ENCODE measurements at regions not wholly inside any gene's neighbourhood (a gene's known extent, or its start where the extent isn't known, plus 50 kb on each side); places are given as distances from the start of the nearest gene placed in this dataset.
A peak's percentile ranks its signal among the peaks of the same experiment; 100 is the strongest.

GRCh38 chr17:70687421-70687820 lies 518.1 kb downstream of the KCNJ2 start:
- intact Hi-C loops (cut with DNase I): no loop called here
- Histone ChIP-seq H3K36me3 (no peaks in the 10 kb centered on the region), H3K9me3 (no peaks in the 10 kb centered on the region), H3K27me3 (replicated peaks; ENCODE audit: insufficient read depth) (no peaks in the 10 kb centered on the region), H3K27ac (no peak overlapping the region), H3K4me3 (no peak overlapping the region), H3K4me1 (replicated peaks) (no peaks in the 10 kb centered on the region)
- no peak for DNase-seq (ENCODE audit: low spot score)
- WGBS: 23% methylated on average over 1 of the region's 1 CpG
- peak; percentile 13 for TF ChIP-seq POLR2AphosphoS5 (IDR thresholded peaks at IDR 0.05)
- TF ChIP-seq POLR2A (IDR thresholded peaks at IDR 0.05): no peak
- TF ChIP-seq CTCF (IDR thresholded peaks at IDR 0.05): no peak

- no peak for DNase-seq (ENCODE audit: low spot score)
- intact Hi-C loops (cut with DNase I): no loop called here
- Histone ChIP-seq H3K27me3 (replicated peaks; ENCODE audit: insufficient read depth) (no peaks in the 10 kb centered on the region), H3K4me1 (replicated peaks) (no peaks in the 10 kb centered on the region), H3K27ac (no peak overlapping the region), H3K9me3 (no peaks in the 10 kb centered on the region), H3K4me3 (no peak overlapping the region), H3K36me3 (no peaks in the 10 kb centered on the region)
- 80% methylated on average over 2 of the region's 2 CpGs for WGBS
- TF ChIP-seq CTCF (IDR thresholded peaks at IDR 0.05) (no peak), POLR2AphosphoS5 (IDR thresholded peaks at IDR 0.05) (no peak)
Measured at GRCh38 chr17:70691150-70691549, 521.8 kb downstream of the KCNJ2 start.

- no peak for DNase-seq (ENCODE audit: low spot score)
- no peaks in the 10 kb centered on the region for H3K9me3 ChIP-seq
- TF ChIP-seq POLR2AphosphoS5 (IDR thresholded peaks at IDR 0.05): no peak
- TF ChIP-seq POLR2A (IDR thresholded peaks at IDR 0.05): no peak
- no peak for TF ChIP-seq CTCF (IDR thresholded peaks at IDR 0.05)
- no peak overlapping the region for H3K27ac ChIP-seq
- no peaks in the 10 kb centered on the region for H3K36me3 ChIP-seq
- H3K4me1 ChIP-seq (replicated peaks): no peaks in the 10 kb centered on the region
- intact Hi-C loops (cut with DNase I): no loop called here
- no peak overlapping the region for H3K4me3 ChIP-seq
- WGBS: 35% methylated on average over 2 of the region's 2 CpGs
- H3K27me3 ChIP-seq (replicated peaks; ENCODE audit: insufficient read depth): no peaks in the 10 kb centered on the region
Measured at GRCh38 chr17:70699408-70699807, 530.1 kb downstream of the KCNJ2 start.

- 48% methylated on average over 3 of the region's 3 CpGs for WGBS
- TF ChIP-seq POLR2AphosphoS5 (IDR thresholded peaks at IDR 0.05) (no peak), CTCF (IDR thresholded peaks at IDR 0.05) (no peak), POLR2A (IDR thresholded peaks at IDR 0.05) (no peak)
- H3K4me3 ChIP-seq: no peak overlapping the region
- no peaks in the 10 kb centered on the region for H3K27me3 ChIP-seq (replicated peaks; ENCODE audit: insufficient read depth)
- H3K36me3 ChIP-seq: no peaks in the 10 kb centered on the region
- intact Hi-C loops (cut with DNase I): no loop called here
- H3K9me3 ChIP-seq: no peaks in the 10 kb centered on the region
- H3K4me1 ChIP-seq (replicated peaks): no peaks in the 10 kb centered on the region
- no peak for DNase-seq (ENCODE audit: low spot score)
- H3K27ac ChIP-seq: no peak overlapping the region
Measured at GRCh38 chr17:70702683-70703255, 533.4 kb downstream of the KCNJ2 start.

GRCh38 chr17:70709596-70709995 lies 540.3 kb downstream of the KCNJ2 start:
- Histone ChIP-seq H3K27me3 (replicated peaks; ENCODE audit: insufficient read depth) (no peaks in the 10 kb centered on the region), H3K9me3 (no peaks in the 10 kb centered on the region), H3K4me1 (replicated peaks) (no peaks in the 10 kb centered on the region), H3K36me3 (no peaks in the 10 kb centered on the region), H3K27ac (no peak overlapping the region), H3K4me3 (no peak overlapping the region)
- intact Hi-C loops (cut with DNase I): no loop called here
- DNase-seq (ENCODE audit: low spot score): no peak
- WGBS: 35% methylated on average over 7 of the region's 7 CpGs
- TF ChIP-seq POLR2AphosphoS5 (IDR thresholded peaks at IDR 0.05) (no peak), POLR2A (IDR thresholded peaks at IDR 0.05) (no peak), CTCF (IDR thresholded peaks at IDR 0.05) (no peak)
